T47D (cell line): ENCODE measurements at regions not wholly inside any gene's neighbourhood (a gene's known extent, or its start where the extent isn't known, plus 50 kb on each side); places are given as distances from the start of the nearest gene placed in this dataset.

ENCODE experiments used
- DNase-seq, 2 experiments: peaks; one replicate each; pipeline versions ENCODE4 v3.0.0 to v3.0.0-alpha.2; 2011 to 2012; ENCODE audit warnings: low read depth in 1 of 2, low spot score in 1 of 2
- JUND ChIP-seq: IDR thresholded peaks from 2 replicates; pipeline ENCODE4 v1.6.1; 2012; ENCODE audit warnings: low read depth
- in situ Hi-C: cut with HindIII; loops from 2 replicates; pipeline ENCODE4 v1.10.0; 2016; ENCODE audit warnings: low sequenced_read_pairs, low pct_unique_long_range_greater_than_20kb

- no peak for TF ChIP-seq JUND
- DNase-seq: peak in 1 of 2 experiments; percentile 9
- in situ Hi-C loops: no loop called here
Observed at GRCh38 chr6:24004659-24005058, 121.4 kb upstream of the NRSN1 start.

GRCh38 chr6:24006254-24006653 is 119.8 kb upstream of the NRSN1 start:
- in situ Hi-C loops: no loop called here
- TF ChIP-seq JUND: no peak

GRCh38 chr6:24009319-24009718 is 116.7 kb upstream of the NRSN1 start:
- in situ Hi-C loops: no loop called here
- DNase-seq: no peak
- no peak for TF ChIP-seq JUND

More at GRCh38 chr6:24006254-24006653, 119.8 kb upstream of the NRSN1 start:
- DNase-seq: no peak

- TF ChIP-seq JUND: no peak
- in situ Hi-C loops: no loop called here
- no peak for DNase-seq
Observed at GRCh38 chr6:24010133-24010532, 115.9 kb upstream of the NRSN1 start.

- no peak for TF ChIP-seq JUND
Observed at GRCh38 chr6:24016286-24016685, 109.7 kb upstream of the NRSN1 start.

GRCh38 chr6:24016857-24017256 is 109.2 kb upstream of the NRSN1 start:
- DNase-seq: no peak
- no peak for TF ChIP-seq JUND
- in situ Hi-C loops: no loop called here

More at GRCh38 chr6:24016286-24016685, 109.7 kb upstream of the NRSN1 start:
- DNase-seq: no peak
- in situ Hi-C loops: no loop called here

- in situ Hi-C loops: no loop called here
- DNase-seq: no peak
- no peak for TF ChIP-seq JUND
Observed at GRCh38 chr6:24019393-24019792, 106.6 kb upstream of the NRSN1 start.

- no peak for DNase-seq
- TF ChIP-seq JUND: no peak
- in situ Hi-C loops: no loop called here
Observed at GRCh38 chr6:24019830-24020229, 106.2 kb upstream of the NRSN1 start.

- in situ Hi-C loops: no loop called here
- no peak for TF ChIP-seq JUND
- no peak for DNase-seq
Observed at GRCh38 chr6:24026050-24026449, 100.0 kb upstream of the NRSN1 start.

- no peak for TF ChIP-seq JUND
- in situ Hi-C loops: no loop called here
- DNase-seq: no peak
Observed at GRCh38 chr6:24031496-24031895, 94.5 kb upstream of the NRSN1 start.

GRCh38 chr6:24032896-24033688 is 92.9 kb upstream of the NRSN1 start:
- in situ Hi-C loops: no loop called here
- no peak for TF ChIP-seq JUND
- peak in 1 of 2 experiments; percentile 46 for DNase-seq

GRCh38 chr6:24043848-24044247 is 82.2 kb upstream of the NRSN1 start:
- no peak for TF ChIP-seq JUND
- no peak for DNase-seq
- in situ Hi-C loops: no loop called here

GRCh38 chr6:24051942-24052589 is 73.9 kb upstream of the NRSN1 start:
- no peak for TF ChIP-seq JUND
- in situ Hi-C loops: no loop called here
- peak in 1 of 2 experiments; percentile 20 for DNase-seq
